ENCODE measurements at regions not wholly inside any gene's neighbourhood (a gene's known extent, or its start where the extent isn't known, plus 50 kb on each side); places are given as distances from the start of the nearest gene placed in this dataset.
A peak's percentile ranks its signal among the peaks of the same experiment; 100 is the strongest.

- peak; percentile 74 for DNase-seq
These were observed 1398.3 kb downstream of the DSC3 start for GRCh38 chr18:29644276-29644675.

DNA sequence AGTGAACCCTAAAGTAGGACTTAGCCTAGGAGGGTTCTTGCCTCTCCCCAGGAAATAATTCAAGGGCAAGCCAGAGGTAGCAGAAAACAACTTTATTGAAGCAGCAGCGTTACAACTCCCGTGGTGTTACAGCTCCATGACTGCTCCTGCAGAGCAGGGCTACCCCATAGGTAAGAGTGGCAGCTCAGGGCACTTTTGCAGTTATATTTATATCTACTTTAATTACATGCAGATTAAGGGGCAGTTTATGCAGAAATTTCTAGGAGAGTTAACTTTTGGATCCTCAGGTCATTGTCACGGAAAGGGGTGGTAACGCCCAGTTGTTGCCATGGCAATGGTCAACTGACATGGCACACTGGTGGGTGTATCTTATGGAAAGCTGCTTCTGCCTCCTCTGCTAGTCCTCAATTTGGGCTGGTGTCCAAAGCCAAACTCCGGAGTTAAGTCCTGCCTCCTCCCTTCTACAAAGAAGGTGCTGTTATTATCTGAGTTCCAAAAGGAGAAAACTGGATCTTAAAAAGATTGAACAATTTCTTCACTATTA, 1413.0 kb downstream of the DSC3 start:
- DNase-seq = no peak

GRCh38 chr18:29626094-29626493, 1416.4 kb downstream of the DSC3 start:
- no peak for DNase-seq

DNA sequence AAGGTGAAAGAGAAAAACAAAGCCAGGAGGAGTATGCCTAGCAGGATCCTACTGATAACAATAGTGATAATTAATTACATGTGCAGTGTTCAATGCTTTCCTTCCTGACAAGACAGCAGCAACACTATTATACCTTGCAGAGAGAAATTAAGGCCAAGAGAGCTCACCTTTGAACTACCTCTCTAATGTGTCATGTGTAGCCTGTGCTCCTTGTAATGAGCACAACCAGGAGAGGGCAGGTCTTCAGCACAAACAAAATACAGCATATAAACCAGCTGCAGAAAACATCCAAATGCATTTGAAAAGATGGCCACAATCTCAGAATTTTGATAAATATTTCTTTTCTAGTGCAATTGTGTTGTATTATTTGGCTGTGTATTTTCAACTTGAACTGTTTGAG, 1425.7 kb downstream of the DSC3 start:
- DNase-seq = no peak

- no peak for DNase-seq
These were observed 1432.1 kb upstream of the CDH2 start for GRCh38 chr18:29608982-29609381.

GRCh38 chr18:29605365-29605764, 1428.4 kb upstream of the CDH2 start:
- no peak for DNase-seq

DNA sequence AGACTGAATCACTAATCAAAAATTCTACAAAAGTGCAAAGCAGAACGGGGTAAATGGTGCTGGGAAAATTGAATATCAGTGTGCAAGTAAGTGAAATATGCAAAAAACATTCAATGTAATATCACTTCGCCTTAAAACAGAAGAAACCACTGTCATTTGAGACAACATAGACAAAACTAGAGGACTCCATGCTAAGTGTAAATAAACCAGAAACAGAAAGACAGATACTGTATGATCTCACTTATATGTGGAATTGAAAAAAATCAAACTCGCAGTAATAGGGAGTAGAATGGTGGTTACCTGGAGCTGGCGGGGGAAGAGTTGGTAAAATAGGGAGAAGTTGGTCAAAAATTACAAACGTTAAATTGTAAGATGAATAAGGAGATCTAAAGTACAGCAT, 1420.0 kb upstream of the CDH2 start:
- no peak for DNase-seq

DNA sequence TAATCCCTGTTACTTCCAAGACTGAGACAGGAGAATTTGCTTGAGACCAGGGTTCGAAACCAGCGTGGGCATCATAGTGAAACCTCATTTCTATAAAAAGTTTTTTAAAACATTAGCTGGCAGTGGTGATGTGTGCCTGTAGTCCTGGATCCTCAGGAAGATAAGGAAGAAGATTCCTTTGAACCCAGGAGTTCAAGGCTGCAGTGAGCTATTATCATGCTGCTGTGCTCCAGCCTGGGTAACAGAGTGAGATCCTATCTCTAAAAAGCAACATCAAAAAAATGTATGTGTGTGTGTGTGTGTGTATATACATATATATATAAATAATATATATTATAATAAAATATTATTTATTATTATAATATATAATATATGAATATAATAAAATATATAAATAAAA, 1417.6 kb upstream of the CDH2 start:
- no peak for DNase-seq

DNA sequence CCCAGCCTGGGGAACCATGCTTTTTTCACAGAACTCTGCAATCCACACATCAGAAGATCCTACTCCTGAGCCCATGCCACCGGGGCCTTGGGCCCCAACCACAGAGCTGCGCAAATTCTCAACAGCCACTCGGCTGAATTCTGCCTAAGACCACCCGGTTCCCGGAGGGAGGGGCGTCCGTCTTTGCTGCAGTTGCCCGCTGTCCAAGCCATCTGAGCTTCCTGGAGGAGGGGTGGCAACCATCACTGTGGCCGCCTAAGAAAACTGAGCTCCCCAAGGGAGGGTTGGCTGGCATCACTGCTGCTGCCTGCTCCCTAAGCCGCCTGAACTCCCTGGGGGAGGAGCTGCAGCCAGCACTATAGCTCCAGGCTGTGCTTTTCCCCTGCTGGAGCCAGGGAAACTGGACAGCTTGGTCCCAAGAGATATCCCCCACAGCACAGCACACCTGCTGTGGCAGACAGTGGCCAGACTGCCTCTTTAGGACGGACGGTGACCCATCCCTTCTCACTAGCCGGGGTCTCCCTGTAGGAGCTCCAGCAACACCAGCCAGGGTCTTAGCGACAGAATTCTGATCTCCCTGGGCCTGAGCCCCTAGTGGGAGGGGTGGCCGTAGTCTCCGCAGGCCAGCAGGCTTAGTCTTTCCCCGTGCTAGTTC, 1411.6 kb upstream of the CDH2 start:
- DNase-seq = no peak

GRCh38 chr18:29586210-29586609, 1409.3 kb upstream of the CDH2 start:
- no peak for DNase-seq

GRCh38 chr18:29560270-29560669, 1383.3 kb upstream of the CDH2 start:
- no peak for DNase-seq

DNA sequence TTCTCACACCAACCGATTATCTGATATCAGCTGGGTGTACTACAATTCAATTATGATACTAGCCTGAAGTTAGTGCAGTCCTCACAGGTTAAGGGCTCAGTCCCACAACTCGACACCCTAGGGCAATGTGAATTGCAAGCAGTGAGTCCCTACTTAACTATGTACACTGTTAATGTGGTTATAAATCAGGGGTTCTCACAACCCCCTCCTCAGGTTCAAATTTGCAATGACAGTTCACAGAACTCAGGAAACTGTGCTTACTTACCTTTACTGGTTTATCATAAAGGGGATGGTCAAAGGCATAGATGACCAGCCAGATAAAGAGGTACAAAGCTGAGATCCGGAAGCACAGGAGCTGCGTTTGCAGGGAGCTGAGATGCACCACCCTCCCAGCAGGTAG, 1379.1 kb upstream of the CDH2 start:
- DNase-seq = no peak

DNA sequence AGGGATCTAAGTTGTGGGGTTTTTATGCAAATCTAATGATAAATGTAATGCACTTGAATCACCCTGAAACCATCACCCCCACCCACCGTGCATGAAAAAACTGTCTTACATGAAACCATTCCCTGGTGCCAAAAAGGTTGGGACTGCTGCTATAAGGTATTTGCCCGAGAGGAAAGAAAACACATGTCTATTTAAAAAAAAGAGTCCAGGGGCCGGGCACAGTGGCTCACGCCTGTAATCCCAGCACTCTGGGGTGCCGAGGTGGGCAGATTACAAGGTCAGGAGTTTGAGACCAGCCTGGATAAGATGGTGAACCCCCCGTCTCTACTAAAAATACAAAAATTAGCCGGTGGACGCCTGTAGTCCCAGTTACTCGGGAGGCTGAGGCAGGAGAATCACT, 1372.8 kb upstream of the CDH2 start:
- no peak for DNase-seq

DNA sequence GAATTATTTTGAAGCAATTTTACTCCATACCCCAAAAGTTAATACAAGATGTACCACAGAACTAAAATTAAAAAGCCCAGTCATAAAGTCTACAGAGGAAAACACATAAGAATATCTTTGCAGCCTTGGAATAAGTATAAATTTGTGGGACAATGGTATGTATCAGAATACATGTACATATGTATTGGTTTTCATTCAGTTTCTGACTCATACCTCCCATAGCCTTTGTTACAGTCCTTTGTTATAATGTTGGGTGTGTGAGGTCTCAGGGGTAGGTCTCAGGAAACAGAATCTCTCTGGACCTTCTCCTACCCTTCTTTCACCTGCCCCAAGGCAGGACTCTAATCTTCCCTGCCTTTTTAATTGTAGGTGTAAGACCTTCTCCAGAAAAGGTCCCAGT, 1370.7 kb upstream of the CDH2 start:
- DNase-seq = no peak

DNA sequence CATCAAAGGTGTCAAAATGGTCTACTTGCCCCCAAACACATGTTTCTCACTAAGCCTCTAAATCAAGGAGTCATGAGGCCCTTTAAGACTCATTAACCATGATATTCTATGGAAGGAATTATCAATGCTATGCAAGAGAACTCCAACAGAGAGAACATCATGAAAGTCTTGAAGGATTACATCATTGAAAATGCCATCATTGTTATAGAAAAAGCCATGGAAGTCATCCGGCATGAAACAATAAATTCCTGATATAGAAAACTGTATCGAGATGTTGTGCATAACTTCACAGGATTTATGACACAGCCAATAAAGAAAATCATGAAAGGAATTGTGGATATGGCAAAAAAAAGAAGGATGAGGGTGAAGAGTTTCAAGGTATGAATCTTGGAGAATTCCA, 1363.6 kb upstream of the CDH2 start:
- DNase-seq = peak; percentile 0

DNA sequence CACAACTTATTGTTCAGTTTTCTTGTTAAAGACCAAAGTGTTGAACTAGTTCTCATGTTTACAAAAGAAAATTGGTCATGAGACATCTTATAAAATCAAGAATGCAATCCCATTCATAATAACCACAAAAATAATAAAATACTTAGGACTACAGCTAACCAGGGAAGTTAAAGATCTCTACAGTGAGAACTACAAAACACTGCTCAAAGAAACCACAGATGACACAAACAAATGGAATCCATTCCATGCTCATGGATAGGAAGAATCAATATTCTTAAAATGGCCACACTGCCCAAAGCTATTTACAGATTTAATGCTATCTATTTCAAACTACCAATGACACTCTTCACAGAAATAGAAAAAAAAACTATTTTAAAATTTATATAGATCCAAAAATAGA, 1354.8 kb upstream of the CDH2 start:
- DNase-seq = no peak

DNA sequence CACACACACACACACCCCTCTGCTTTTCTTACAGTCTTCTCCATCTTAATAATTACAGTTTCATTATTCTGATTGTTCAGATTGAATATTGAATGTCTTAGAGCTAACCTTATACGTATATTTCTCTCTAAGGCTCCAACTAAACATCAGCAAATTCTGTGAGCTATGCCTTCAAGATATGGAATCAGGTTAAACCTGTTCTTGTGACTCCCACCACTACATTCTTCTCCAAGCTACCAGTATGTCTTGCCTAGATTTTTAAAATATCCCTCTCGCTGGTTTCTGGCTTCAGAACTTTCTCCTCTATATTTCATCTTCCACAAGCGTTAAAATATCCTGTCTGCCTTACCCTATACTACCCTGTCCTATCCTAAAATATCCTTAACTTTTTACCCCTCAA, 1346.4 kb upstream of the CDH2 start:
- DNase-seq = no peak

GRCh38 chr18:29512761-29513160, 1335.8 kb upstream of the CDH2 start:
- no peak for DNase-seq

DNA sequence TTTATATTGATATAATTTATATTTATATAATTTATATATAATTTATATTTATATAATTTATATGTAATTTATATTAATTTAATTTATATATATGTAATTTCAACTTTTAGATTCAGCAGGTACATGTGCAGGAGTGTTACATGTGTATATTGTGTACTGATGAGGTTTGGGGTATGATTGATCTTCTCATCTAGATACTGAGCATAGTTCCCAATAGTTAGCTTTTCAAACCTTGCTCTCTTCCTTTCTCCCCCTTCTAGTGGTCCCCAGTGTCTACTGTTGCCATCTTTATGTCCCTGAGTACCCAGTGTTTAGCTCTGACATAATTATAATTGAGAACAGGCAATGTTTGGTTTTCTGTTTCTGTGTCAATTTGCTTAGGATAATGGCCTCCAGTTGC, 1335.3 kb upstream of the CDH2 start:
- DNase-seq = no peak

- peak; percentile 74 for DNase-seq
These were observed 1325.0 kb upstream of the CDH2 start for GRCh38 chr18:29501952-29502351.

DNA sequence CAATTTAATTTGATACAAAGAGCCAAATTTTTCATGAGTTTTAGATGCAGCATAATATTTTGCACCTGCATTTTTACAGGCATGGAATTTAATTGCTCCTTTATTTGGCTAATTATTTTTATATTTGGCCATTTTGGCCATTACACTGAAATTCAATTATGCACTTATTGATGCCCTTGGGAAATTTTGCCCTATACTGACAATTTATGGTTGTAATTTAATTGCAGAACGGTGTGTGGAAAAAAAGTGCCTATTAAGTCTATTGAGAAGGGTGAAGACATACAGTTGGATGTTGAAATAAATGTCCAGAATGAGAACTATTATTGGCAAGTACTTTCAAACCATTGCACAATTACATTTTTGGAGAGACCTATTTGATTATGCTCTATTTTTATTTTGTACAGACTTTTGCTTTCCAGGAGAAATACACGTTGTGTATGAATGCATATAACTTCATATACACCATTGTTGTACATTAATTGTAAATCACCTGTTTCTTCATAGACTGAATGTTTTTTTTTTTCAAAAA, 1319.3 kb upstream of the CDH2 start:
- no peak for DNase-seq

DNA sequence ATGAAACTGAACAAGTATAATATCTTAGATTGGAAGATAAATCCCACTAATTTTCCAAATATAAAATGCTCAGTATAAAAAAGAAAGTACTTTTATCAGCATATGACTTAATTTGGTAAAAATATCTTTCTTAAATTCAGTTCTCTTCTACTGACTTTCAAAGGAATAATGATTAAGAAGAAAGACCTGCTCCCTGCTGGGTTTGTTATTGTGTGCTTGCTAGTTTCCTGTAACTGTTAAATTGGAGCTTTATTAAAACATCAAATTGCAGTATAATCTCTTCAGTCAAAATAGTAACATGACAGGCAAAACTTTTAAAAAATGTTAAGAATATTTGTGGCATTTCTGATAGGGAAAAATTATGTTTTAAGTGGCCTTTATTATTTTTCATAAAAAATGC, 1317.4 kb upstream of the CDH2 start:
- no peak for DNase-seq

- no peak for DNase-seq
These were observed 1315.0 kb upstream of the CDH2 start for GRCh38 chr18:29491907-29492306.

DNA sequence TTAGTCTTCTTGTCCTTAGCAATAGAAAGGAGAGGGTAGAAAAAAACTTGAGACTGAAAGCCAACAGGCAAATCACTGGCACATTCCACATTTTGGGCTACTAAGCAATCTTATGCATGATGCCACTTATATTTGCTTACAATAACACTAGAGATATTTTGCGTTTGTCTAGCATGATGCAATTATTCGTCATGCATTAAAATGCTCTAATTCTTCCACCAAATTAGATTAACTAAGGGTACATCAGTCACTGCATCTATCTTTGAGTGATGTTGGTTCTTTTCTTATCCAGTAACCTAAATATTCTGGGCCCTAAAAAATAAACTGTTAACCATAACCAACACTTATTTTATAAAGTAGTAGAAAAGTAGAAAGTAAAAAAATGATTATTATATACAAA, 1311.7 kb upstream of the CDH2 start:
- DNase-seq = peak; percentile 6

- no peak for DNase-seq
These were observed 1288.6 kb upstream of the CDH2 start for GRCh38 chr18:29465526-29465925.

All from fibroblast of skin of right biceps (primary cell).